ENCODE measurements at regions not wholly inside any gene's neighbourhood (a gene's known extent, or its start where the extent isn't known, plus 50 kb on each side); places are given as distances from the start of the nearest gene placed in this dataset.

GRCh38 chr16:66222756-66223155 is 143.7 kb upstream of the CDH5 start:
- TF ChIP-seq POLR2AphosphoS5 (IDR thresholded peaks at IDR 0.05; ENCODE audit: low read depth, low read length): no peak
- CTCF ChIA-PET: no interaction called here
- intact Hi-C loops (cut with micrococcal nuclease): no loop called here
- ATAC-seq: no peak
- H4K20me1 ChIP-seq (ENCODE audit: insufficient read depth): no peaks in the 10 kb centered on the region
- RAD21 ChIA-PET (ENCODE audit: low non-redundant PET in 1 of 2, low total read pairs in 2 of 2, uncharacterized antibody in 2 of 2, unreplicated experiment in 2 of 2): no interaction called here
- no peaks in the 10 kb centered on the region for H3K9me2 ChIP-seq (ENCODE audit: insufficient read depth)
- H3K79me2 ChIP-seq (ENCODE audit: insufficient read depth, low read length): no peaks in the 10 kb centered on the region
- no peak overlapping the region for H2AFZ ChIP-seq (ENCODE audit: low read depth, low read length, poor library complexity, severe bottlenecking)
- POLR2A ChIA-PET: no interaction called here
- H3K4me3 ChIP-seq (replicated peaks in 1 of 2; ENCODE audit: low read depth in 1 of 2, low read length in 2 of 2): no peak overlapping the region
- no peaks in the 10 kb centered on the region for H3K9me3 ChIP-seq (ENCODE audit: control insufficient read depth in 1 of 2, insufficient read depth in 1 of 2, low read depth in 1 of 2, low read length in 2 of 2)
- H3K4me1 ChIP-seq (ENCODE audit: control insufficient read depth in 1 of 2, insufficient read depth in 2 of 2, low read length in 2 of 2): no peaks in the 10 kb centered on the region
- H3K9ac ChIP-seq (ENCODE audit: low read length): no peak overlapping the region
- H3K4me2 ChIP-seq (ENCODE audit: low read length): no peak overlapping the region
- no TSS peak for BruUV-seq (replicated peaks)
- H3K27ac ChIP-seq (ENCODE audit: low read depth, low read length): no peak overlapping the region
- H3K27me3 ChIP-seq (ENCODE audit: insufficient read depth, low read length): peaks cover 39% of the 10 kb centered on the region
- no peaks in the 10 kb centered on the region for H3K36me3 ChIP-seq (ENCODE audit: control insufficient read depth in 1 of 2, insufficient read depth in 2 of 2, low read length in 2 of 2)
- DNase-seq (ENCODE audit: low read depth, low spot score): no peak

GRCh38 chr16:66220702-66221101 is 145.8 kb upstream of the CDH5 start:
- RAD21 ChIA-PET (ENCODE audit: low non-redundant PET in 1 of 2, low total read pairs in 2 of 2, uncharacterized antibody in 2 of 2, unreplicated experiment in 2 of 2): no interaction called here
- H3K27ac ChIP-seq (ENCODE audit: low read depth, low read length): no peak overlapping the region
- H3K36me3 ChIP-seq (ENCODE audit: control insufficient read depth in 1 of 2, insufficient read depth in 2 of 2, low read length in 2 of 2): no peaks in the 10 kb centered on the region
- no peak overlapping the region for H2AFZ ChIP-seq (ENCODE audit: low read depth, low read length, poor library complexity, severe bottlenecking)
- TF ChIP-seq RAD21 (IDR thresholded peaks at IDR 0.05; ENCODE audit: low read depth) (no peak), CBX3 (IDR thresholded peaks at IDR 0.05; ENCODE audit: low read depth) (no peak), EZH2 (IDR thresholded peaks at IDR 0.05) (no peak), EZH2phosphoT487 (IDR thresholded peaks at IDR 0.05; ENCODE audit: borderline replicate concordance) (no peak), ZNF274 (IDR thresholded peaks at IDR 0.05; ENCODE audit: low read depth, low read length) (no peak), POLR2AphosphoS5 (IDR thresholded peaks at IDR 0.05; ENCODE audit: low read depth, low read length) (no peak)
- no peaks in the 10 kb centered on the region for H3K79me2 ChIP-seq (ENCODE audit: insufficient read depth, low read length)
- H3K9me2 ChIP-seq (ENCODE audit: insufficient read depth): no peaks in the 10 kb centered on the region
- intact Hi-C loops (cut with micrococcal nuclease): no loop called here
- no peak for ATAC-seq
- H4K20me1 ChIP-seq (ENCODE audit: insufficient read depth): no peaks in the 10 kb centered on the region
- BruUV-seq (replicated peaks): no TSS peak
- POLR2A ChIA-PET: no interaction called here
- no peak overlapping the region for H3K4me3 ChIP-seq (replicated peaks in 1 of 2; ENCODE audit: low read depth in 1 of 2, low read length in 2 of 2)
- H3K4me1 ChIP-seq (ENCODE audit: control insufficient read depth in 1 of 2, insufficient read depth in 2 of 2, low read length in 2 of 2): no peaks in the 10 kb centered on the region
- CTCF ChIA-PET: no interaction called here
- DNase-seq (ENCODE audit: low read depth, low spot score): no peak
- no peak overlapping the region for H3K4me2 ChIP-seq (ENCODE audit: low read length)
- no peak overlapping the region for H3K9ac ChIP-seq (ENCODE audit: low read length)
- peaks cover 42% of the 10 kb centered on the region for H3K27me3 ChIP-seq (ENCODE audit: insufficient read depth, low read length)
- no peaks in the 10 kb centered on the region for H3K9me3 ChIP-seq (ENCODE audit: control insufficient read depth in 1 of 2, insufficient read depth in 1 of 2, low read depth in 1 of 2, low read length in 2 of 2)
